ENCODE measurements at regions not wholly inside any gene's neighbourhood (a gene's known extent, or its start where the extent isn't known, plus 50 kb on each side); places are given as distances from the start of the nearest gene placed in this dataset.

GRCh38 chr6:12421596-12421995, 131.4 kb downstream of the EDN1 start:
- DNase-seq (ENCODE audit: low read depth), result no peak

- DNase-seq (ENCODE audit: low read depth), result no peak
Measured at GRCh38 chr6:12422848-12423247, 132.7 kb downstream of the EDN1 start.

GRCh38 chr6:12423832-12424231, 133.7 kb downstream of the EDN1 start:
- no peak for DNase-seq (ENCODE audit: low read depth)

- no peak for DNase-seq (ENCODE audit: low read depth)
Measured at GRCh38 chr6:12426121-12426520, 136.0 kb downstream of the EDN1 start.

GRCh38 chr6:12431023-12431422, 140.9 kb downstream of the EDN1 start:
- no peak for DNase-seq (ENCODE audit: low read depth)

GRCh38 chr6:12436224-12436623, 146.1 kb downstream of the EDN1 start:
- DNase-seq (ENCODE audit: low read depth), result no peak

GRCh38 chr6:12436683-12437082, 146.5 kb downstream of the EDN1 start:
- DNase-seq (ENCODE audit: low read depth), result no peak

- no peak for DNase-seq (ENCODE audit: low read depth)
Measured at GRCh38 chr6:12439296-12439695, 149.1 kb downstream of the EDN1 start.

GRCh38 chr6:12440981-12441380, 150.8 kb downstream of the EDN1 start:
- peak; percentile 39 for DNase-seq (ENCODE audit: low read depth)

GRCh38 chr6:12442455-12442854, 152.3 kb downstream of the EDN1 start:
- DNase-seq (ENCODE audit: low read depth), result no peak

- DNase-seq (ENCODE audit: low read depth), result no peak
Measured at GRCh38 chr6:12446394-12446793, 156.2 kb downstream of the EDN1 start.

- no peak for DNase-seq (ENCODE audit: low read depth)
Measured at GRCh38 chr6:12449447-12449846, 159.3 kb downstream of the EDN1 start.

- DNase-seq (ENCODE audit: low read depth), result no peak
Measured at GRCh38 chr6:12450467-12450866, 160.3 kb downstream of the EDN1 start.

- no peak for DNase-seq (ENCODE audit: low read depth)
Measured at GRCh38 chr6:12456343-12456742, 166.2 kb downstream of the EDN1 start.

- no peak for DNase-seq (ENCODE audit: low read depth)
Measured at GRCh38 chr6:12457094-12457493, 166.9 kb downstream of the EDN1 start.

GRCh38 chr6:12458558-12458957, 168.4 kb downstream of the EDN1 start:
- DNase-seq (ENCODE audit: low read depth), result no peak

GRCh38 chr6:12459945-12460661, 169.9 kb downstream of the EDN1 start:
- DNase-seq (ENCODE audit: low read depth), result no peak

- no peak for DNase-seq (ENCODE audit: low read depth)
Measured at GRCh38 chr6:12467706-12468670, 177.8 kb downstream of the EDN1 start.

- peak; percentile 11 for DNase-seq (ENCODE audit: low read depth)
Measured at GRCh38 chr6:12472601-12473038, 182.5 kb downstream of the EDN1 start.

- DNase-seq (ENCODE audit: low read depth), result no peak
Measured at GRCh38 chr6:12473494-12473893, 183.3 kb downstream of the EDN1 start.

GRCh38 chr6:12474167-12475140, 184.3 kb downstream of the EDN1 start:
- no peak for DNase-seq (ENCODE audit: low read depth)
